GM12874 (cell line): ENCODE measurements at regions not wholly inside any gene's neighbourhood (a gene's known extent, or its start where the extent isn't known, plus 50 kb on each side); places are given as distances from the start of the nearest gene placed in this dataset.

Experiments
- TF ChIP-seq, protein P1 (sequence below): IDR thresholded peaks from 2 replicates; pipeline ENCODE4 v1.5.1; 2011; ENCODE audit warnings: low read depth, mild to moderate bottlenecking, control low read depth, low read length, moderate library complexity; ENCODE audit not compliant: insufficient read depth

DNA sequence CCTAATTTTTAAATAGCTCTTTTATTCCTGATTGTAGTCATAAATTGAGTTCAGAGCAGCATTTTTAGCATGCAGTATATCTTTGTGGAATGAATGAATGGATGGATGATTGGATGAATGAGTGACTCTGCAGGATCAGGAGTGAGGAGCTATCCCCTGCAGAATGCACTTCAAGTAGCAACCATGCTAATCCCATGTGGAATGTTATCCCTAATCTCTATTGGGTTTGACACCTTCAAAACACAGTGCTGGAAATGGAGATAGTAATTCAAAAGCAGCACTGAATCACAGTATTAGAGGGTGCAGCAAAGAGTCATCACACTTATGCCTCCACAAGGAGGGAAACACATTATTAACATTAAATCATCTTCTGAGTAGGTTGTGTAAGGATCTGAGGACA is 501.9 kb downstream of the SHISA9 start:
- TF ChIP-seq, protein P1, sequence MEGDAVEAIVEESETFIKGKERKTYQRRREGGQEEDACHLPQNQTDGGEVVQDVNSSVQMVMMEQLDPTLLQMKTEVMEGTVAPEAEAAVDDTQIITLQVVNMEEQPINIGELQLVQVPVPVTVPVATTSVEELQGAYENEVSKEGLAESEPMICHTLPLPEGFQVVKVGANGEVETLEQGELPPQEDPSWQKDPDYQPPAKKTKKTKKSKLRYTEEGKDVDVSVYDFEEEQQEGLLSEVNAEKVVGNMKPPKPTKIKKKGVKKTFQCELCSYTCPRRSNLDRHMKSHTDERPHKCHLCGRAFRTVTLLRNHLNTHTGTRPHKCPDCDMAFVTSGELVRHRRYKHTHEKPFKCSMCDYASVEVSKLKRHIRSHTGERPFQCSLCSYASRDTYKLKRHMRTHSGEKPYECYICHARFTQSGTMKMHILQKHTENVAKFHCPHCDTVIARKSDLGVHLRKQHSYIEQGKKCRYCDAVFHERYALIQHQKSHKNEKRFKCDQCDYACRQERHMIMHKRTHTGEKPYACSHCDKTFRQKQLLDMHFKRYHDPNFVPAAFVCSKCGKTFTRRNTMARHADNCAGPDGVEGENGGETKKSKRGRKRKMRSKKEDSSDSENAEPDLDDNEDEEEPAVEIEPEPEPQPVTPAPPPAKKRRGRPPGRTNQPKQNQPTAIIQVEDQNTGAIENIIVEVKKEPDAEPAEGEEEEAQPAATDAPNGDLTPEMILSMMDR = no peak

DNA sequence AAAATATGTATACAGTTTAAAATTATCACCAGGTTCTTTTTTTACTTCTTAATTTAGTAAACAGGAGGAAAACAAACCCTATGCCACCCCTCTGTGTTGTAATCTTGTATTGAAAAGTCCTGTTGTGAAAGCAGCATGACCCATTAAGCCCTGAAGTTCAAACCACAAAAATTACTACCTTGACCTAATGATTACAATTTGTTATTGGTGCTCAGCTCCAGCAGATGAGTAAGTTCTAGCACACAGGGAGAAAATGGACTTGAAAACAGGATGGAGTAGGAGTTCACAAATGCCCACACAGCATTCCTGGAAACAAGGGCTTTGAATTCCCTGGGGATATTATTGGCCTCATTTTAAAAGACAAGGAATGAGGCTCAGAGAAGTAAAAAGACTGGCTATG is 505.8 kb upstream of the ERCC4 start:
- TF ChIP-seq, protein P1 = no peak

DNA sequence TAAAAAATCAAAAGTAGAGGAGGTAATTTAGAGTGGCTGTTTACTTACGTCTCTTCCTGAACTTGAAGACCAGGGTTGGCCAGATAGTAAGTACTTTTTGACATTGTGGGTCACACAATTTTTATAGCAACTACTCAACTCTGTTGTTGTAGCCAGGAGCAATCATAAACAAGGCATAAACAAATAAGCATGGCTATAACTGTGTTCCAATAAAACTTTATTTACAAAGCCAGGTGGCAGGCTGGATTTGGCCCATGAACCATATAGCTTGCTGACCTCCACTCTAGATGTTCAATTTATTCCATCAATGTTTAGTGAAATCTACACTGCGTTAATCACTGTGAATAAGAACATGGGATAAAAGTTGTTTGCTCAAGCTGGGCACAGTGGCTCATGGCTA is 500.4 kb upstream of the ERCC4 start:
- TF ChIP-seq, protein P1 = no peak

DNA sequence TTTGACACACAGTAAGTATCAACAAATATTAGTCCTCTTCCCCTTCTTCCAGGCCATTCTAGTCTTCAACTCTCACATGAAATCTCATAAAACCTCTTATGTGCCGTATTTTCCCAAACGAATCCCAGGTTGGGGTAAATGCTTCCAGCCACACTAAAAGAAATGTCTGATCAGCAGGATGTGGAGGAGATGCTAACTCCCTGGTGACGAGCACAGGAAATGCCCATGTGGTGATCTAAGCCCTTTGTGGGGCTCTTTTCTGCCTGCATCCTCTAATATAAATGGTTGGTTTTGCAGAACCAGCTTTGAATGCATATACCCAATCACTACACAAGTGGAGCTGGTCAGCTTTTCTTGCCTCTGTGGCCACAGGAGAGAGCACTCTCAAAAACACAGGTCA is 498.2 kb upstream of the ERCC4 start:
- TF ChIP-seq, protein P1 = no peak

DNA sequence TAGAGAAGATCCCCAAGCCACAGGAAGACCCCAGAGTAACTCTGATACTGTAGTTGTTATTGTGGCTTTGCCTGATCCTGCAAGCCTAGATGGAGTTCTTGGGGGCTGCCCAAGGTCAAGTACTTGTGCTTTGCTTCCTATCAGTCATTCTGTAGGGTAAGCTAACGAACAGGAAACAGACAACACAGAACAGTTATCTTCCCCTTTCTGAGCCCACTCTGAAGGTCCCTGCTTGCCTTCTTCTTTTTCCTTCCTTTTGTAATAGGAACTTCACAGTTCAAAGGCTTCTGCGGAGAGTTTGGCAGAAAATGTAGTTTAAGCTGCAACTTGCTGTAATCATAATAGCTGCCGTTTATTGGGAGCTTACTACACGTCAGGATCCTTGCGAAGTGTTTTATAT is 494.1 kb upstream of the ERCC4 start:
- TF ChIP-seq, protein P1 = no peak

DNA sequence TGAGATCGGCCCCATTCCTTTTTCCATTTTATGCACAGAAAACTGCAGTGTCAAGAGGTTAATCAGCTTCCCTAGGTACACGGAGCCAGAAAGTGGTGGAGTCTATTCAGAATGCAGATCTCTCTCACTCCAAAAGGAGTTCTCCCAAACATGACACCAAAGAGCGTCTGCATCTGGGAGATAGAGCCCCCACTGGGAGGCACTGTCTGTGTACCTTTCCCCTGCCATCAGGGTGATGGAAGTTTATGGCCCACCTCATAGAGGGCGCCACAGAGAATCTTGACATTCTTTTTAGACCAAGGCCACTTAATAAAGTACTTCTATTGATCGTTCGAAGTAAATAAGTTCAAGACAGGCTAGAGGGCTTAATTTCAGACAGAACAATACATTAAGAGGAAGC is 493.7 kb upstream of the ERCC4 start:
- TF ChIP-seq, protein P1 = no peak

DNA sequence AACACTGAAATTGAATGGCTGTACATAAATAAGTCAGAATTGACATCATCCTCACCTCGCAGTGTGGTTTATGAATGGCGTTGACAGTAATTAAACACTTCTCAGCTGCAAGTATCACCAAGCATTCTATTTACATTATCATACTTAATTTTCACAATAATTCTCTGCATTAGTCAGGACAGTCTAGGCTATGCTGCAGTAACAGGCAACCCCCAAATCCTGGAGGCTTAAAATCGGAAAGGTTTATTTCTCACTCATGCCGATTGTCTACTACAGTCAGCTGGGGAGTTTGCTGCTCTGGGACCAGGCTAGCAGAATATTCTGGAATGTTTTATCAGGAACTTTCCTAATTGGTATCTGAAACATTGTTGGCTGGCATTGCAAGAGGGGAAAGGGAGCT is 493.2 kb upstream of the ERCC4 start:
- TF ChIP-seq, protein P1 = no peak

DNA sequence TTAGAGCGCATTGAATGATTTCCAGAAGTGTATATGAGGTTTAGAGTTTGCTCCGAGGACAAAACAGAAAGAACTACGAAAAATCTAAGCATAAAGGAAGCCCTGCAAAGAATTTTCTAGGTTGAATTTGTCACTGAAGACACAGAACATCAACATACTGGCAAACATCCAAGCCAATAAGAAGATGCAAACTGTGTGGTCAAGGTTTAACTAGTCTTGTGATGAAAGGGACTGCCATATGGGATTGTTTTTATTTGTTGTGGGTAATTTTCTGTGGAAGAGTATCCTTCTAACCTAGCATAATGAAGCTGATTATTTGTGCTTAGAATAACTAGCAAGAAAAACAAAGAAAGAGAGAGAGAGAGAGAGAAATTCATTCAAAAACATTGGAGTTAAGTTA is 492.0 kb upstream of the ERCC4 start:
- TF ChIP-seq, protein P1 = no peak
